ENCODE measurements at regions not wholly inside any gene's neighbourhood (a gene's known extent, or its start where the extent isn't known, plus 50 kb on each side); places are given as distances from the start of the nearest gene placed in this dataset.

GRCh38 chr6:66086532-66086931 is 379.5 kb upstream of the EYS start:
- no peaks in the 10 kb centered on the region for H3K79me2 ChIP-seq (ENCODE audit: control insufficient read depth, insufficient read depth, low read length)
- no peak overlapping the region for H2AFZ ChIP-seq (ENCODE audit: low read depth, low read length)
- ATAC-seq = no peak
- FAIRE-seq = no peak
- H4K20me1 ChIP-seq (replicated peaks; ENCODE audit: control insufficient read depth, insufficient read depth, low read length) = no peaks in the 10 kb centered on the region
- in situ Hi-C loops (cut with MboI) (no loop called here), intact Hi-C loops (cut with micrococcal nuclease) (no loop called here)
- no peak overlapping the region for H3K4me2 ChIP-seq (ENCODE audit: insufficient read depth, low read length)
- H3K9me3 ChIP-seq (replicated peaks; ENCODE audit: control insufficient read depth, insufficient read depth, low read depth, low read length) = 0 out of 2 replicates have a peak, but pooled peaks cover 2% of the 10 kb centered on the region
- ChIA-PET POLR2A (no interaction called here), CTCF (ENCODE audit: low intra/inter-chr PET ratio) (no interaction called here)
- BruUV-seq (replicated peaks) = no TSS peak
- H3K27ac ChIP-seq (ENCODE audit: extremely low read depth, low read depth, low read length) = no peak overlapping the region
- H3K36me3 ChIP-seq (ENCODE audit: control insufficient read depth, insufficient read depth, low read length) = no peaks in the 10 kb centered on the region
- H3K9ac ChIP-seq (ENCODE audit: insufficient read depth in 1 of 2, low read depth in 2 of 2, low read length in 2 of 2) = no peak overlapping the region
- H3K4me3 ChIP-seq = no peak overlapping the region
- H3K4me1 ChIP-seq (replicated peaks in 1 of 2; ENCODE audit: control insufficient read depth in 2 of 2, insufficient read depth in 2 of 2, low read length in 2 of 2) = no peaks in the 10 kb centered on the region
- no peak for TF ChIP-seq HDAC6 (IDR thresholded peaks at IDR 0.05; ENCODE audit: low read depth, low read length)
- no peak for TF ChIP-seq POLR3A (IDR thresholded peaks at IDR 0.05; ENCODE audit: borderline replicate concordance, extremely low read depth, insufficient read depth, insufficient read length)
- TF ChIP-seq ARID2 (IDR thresholded peaks at IDR 0.05) = no peak
- TF ChIP-seq ATF2 (CRISPR knock-in tag; IDR thresholded peaks at IDR 0.05) = no peak
- no peak for TF ChIP-seq ZNF586 (CRISPR knock-in tag; conservative IDR thresholded peaks at IDR 0.05)
- TF ChIP-seq BRCA1 (IDR thresholded peaks at IDR 0.05) = no peak
- TF ChIP-seq BRCA1 (CRISPR knock-in tag; IDR thresholded peaks at IDR 0.05) = no peak
- no peak for TF ChIP-seq ZNF347 (CRISPR knock-in tag; IDR thresholded peaks at IDR 0.05; ENCODE audit: low read depth)
- no peak for TF ChIP-seq ETV1 (tag; conservative IDR thresholded peaks at IDR 0.05; ENCODE audit: low read depth)
- no peak for TF ChIP-seq ZNF408 (CRISPR knock-in tag; IDR thresholded peaks at IDR 0.05; ENCODE audit: low read depth)
- no peak for TF ChIP-seq ASH1L (IDR thresholded peaks at IDR 0.05; ENCODE audit: borderline replicate concordance, low read depth, partially characterized antibody)
- no peak for TF ChIP-seq SMARCC2 (IDR thresholded peaks at IDR 0.05; ENCODE audit: low read depth)
- no peak for TF ChIP-seq THAP7 (CRISPR knock-in tag; IDR thresholded peaks at IDR 0.05)
- no peak for TF ChIP-seq E2F3 (CRISPR knock-in tag; IDR thresholded peaks at IDR 0.05)
- TF ChIP-seq CREBBP (IDR thresholded peaks at IDR 0.05; ENCODE audit: low read depth, low read length) = no peak
- no peak for TF ChIP-seq CREB5 (CRISPR knock-in tag; IDR thresholded peaks at IDR 0.05)
- no peak for TF ChIP-seq EP400 (IDR thresholded peaks at IDR 0.05)
- no peak for TF ChIP-seq TAF15 (IDR thresholded peaks at IDR 0.05; ENCODE audit: low read depth, low read length)
- H3K9me1 ChIP-seq (ENCODE audit: control insufficient read depth, insufficient read depth, low read length) = no peaks in the 10 kb centered on the region
- H3K27me3 ChIP-seq (ENCODE audit: control insufficient read depth in 2 of 2, insufficient read depth in 2 of 2, low read length in 2 of 2) = no peaks in the 10 kb centered on the region
- no peak for DNase-seq (ENCODE audit: extremely low read depth in 1 of 4, low spot score in 3 of 4)

Measured in K562 (cell line).